ENCODE measurements at regions not wholly inside any gene's neighbourhood (a gene's known extent, or its start where the extent isn't known, plus 50 kb on each side); places are given as distances from the start of the nearest gene placed in this dataset.
A peak's percentile ranks its signal among the peaks of the same experiment; 100 is the strongest.

DNA sequence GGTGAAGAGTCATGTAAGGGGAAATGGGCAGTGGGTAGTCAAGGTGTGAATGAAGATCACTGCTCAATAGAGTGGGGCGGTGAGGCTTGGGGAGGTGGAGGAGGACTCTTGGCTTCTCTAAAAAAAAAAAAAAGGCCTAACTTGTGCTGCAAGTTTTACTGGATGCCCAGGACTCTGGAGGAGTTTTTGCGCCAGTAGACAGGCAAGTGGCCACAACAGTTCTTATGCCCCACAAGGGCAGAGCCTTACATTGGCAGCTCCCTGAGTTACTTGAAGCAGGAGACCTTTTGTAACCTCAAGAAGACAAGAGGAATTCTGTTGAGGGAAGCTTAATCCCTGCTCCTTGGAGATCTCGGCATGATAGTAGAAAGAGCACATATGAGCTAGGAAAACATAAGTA, 54.9 kb upstream of the PPP2R5A start:
- no peak for DNase-seq
- Histone ChIP-seq H3K9me3 (no peaks in the 10 kb centered on the region), H3K27ac (peak overlapping the region in 3 of 4 donors; percentile 85 to 88 (median 88)), H3K4me3 (no peak overlapping the region), H3K4me1 (peaks cover 23 to 49% (median 37%) of the 10 kb centered on the region in 3 donors), H3K36me3 (no peaks in the 10 kb centered on the region), H3K27me3 (no peaks in the 10 kb centered on the region)
- no peak for FAIRE-seq
- WGBS, 2 donors = 99 to 100% methylated on average over 3 of the region's 3 CpGs
- intact Hi-C loops (cut with DNase I) = no loop called here
- no peak for ATAC-seq
- TF ChIP-seq, protein P1, sequence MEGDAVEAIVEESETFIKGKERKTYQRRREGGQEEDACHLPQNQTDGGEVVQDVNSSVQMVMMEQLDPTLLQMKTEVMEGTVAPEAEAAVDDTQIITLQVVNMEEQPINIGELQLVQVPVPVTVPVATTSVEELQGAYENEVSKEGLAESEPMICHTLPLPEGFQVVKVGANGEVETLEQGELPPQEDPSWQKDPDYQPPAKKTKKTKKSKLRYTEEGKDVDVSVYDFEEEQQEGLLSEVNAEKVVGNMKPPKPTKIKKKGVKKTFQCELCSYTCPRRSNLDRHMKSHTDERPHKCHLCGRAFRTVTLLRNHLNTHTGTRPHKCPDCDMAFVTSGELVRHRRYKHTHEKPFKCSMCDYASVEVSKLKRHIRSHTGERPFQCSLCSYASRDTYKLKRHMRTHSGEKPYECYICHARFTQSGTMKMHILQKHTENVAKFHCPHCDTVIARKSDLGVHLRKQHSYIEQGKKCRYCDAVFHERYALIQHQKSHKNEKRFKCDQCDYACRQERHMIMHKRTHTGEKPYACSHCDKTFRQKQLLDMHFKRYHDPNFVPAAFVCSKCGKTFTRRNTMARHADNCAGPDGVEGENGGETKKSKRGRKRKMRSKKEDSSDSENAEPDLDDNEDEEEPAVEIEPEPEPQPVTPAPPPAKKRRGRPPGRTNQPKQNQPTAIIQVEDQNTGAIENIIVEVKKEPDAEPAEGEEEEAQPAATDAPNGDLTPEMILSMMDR (IDR thresholded peaks at IDR 0.05) = no peak

DNA sequence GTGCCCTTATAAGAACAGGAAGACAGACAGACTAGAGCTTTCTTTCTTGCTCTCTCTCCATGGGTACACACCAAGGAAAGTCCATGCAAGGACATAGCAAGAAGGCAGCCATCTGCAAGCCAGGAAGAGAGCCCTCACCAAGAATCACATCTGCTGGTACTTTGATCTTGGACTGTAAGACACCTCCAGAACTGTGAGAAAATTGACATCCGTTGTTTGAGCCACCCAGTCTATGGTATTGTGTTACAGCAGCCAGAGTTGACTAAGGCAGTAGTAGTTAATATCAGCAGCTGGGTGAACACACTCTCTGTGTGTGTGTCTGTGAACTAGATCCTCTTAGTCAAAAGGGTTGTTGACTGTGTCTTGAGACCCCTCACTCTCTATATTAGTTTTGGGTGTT, 53.8 kb upstream of the PPP2R5A start:
- Histone ChIP-seq H3K9me3 (no peaks in the 10 kb centered on the region), H3K27me3 (no peaks in the 10 kb centered on the region), H3K4me3 (no peak overlapping the region), H3K4me1 (peaks cover 23 to 46% (median 27%) of the 10 kb centered on the region in 3 donors), H3K36me3 (no peaks in the 10 kb centered on the region), H3K27ac (no peak overlapping the region)
- DNase-seq = peak in 1 of 6 donors; percentile 27
- TF ChIP-seq, protein P1 (IDR thresholded peaks at IDR 0.05) = no peak
- ATAC-seq = peak in 1 of 4 donors; percentile 24
- no peak for FAIRE-seq
- 28 to 44% methylated on average over 1 of the region's 1 CpG for WGBS, 2 donors
- intact Hi-C loops (cut with DNase I) = no loop called here

DNA sequence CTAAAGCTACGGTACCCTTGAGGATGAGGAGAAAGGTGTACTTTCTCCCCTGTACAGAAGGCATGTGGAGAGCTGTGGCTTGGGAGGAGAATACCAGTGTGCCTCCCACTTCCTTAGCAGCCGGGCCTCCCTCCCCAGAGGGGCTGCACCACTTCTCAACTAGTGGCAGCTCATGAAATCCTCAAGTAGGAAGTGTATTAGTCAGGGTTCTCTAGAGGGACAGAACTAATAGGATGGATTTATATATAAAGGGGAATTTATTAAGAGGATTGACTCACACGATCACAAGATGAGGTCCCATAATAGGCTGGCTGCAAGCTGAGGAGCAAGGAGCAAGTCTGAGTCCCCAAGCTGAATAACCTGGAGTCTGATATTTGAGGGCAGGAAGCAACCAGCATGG, 53.1 kb upstream of the PPP2R5A start:
- Histone ChIP-seq H3K27ac (no peak overlapping the region), H3K36me3 (no peaks in the 10 kb centered on the region)
- no peak for FAIRE-seq

DNA sequence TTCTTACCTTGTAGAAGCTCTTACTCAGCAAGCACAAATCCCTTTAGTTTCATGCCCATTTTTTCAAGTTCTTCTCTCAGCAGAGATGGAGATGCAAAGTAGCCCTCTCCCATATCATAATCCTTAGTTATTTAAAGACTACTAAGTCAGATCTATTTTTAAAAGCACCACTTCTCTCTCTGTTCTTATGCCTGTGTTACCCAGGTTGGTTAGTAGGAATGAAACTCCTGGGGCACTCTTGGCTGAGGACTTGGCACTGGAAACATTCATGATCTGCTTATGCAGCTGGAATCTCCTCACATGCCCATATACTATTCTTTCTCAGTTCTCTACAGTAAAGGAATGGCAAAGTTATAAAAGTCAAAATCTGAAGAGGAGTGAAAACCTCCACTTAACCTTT, 51.9 kb upstream of the PPP2R5A start:
- Histone ChIP-seq H3K9me3 (no peaks in the 10 kb centered on the region), H3K27me3 (no peaks in the 10 kb centered on the region), H3K4me1 (peaks cover 19 to 45% (median 27%) of the 10 kb centered on the region in 3 donors), H3K4me3 (no peak overlapping the region), H3K27ac (no peak overlapping the region), H3K36me3 (no peaks in the 10 kb centered on the region)
- TF ChIP-seq, protein P1 (IDR thresholded peaks at IDR 0.05) = no peak
- no peak for FAIRE-seq
- DNase-seq = no peak
- intact Hi-C loops (cut with DNase I) = no loop called here
- ATAC-seq = no peak

More for the DNA sequence above, 53.1 kb upstream of the PPP2R5A start:
- Histone ChIP-seq H3K9me3 (no peaks in the 10 kb centered on the region), H3K4me3 (no peak overlapping the region), H3K27me3 (no peaks in the 10 kb centered on the region), H3K4me1 (peaks cover 20 to 48% (median 27%) of the 10 kb centered on the region in 3 donors)
- TF ChIP-seq, protein P1 (IDR thresholded peaks at IDR 0.05) = no peak
- 90 to 96% methylated on average over 3 of the region's 3 CpGs for WGBS, 2 donors
- DNase-seq (no peak), ATAC-seq (no peak)
- intact Hi-C loops (cut with DNase I) = no loop called here

DNA sequence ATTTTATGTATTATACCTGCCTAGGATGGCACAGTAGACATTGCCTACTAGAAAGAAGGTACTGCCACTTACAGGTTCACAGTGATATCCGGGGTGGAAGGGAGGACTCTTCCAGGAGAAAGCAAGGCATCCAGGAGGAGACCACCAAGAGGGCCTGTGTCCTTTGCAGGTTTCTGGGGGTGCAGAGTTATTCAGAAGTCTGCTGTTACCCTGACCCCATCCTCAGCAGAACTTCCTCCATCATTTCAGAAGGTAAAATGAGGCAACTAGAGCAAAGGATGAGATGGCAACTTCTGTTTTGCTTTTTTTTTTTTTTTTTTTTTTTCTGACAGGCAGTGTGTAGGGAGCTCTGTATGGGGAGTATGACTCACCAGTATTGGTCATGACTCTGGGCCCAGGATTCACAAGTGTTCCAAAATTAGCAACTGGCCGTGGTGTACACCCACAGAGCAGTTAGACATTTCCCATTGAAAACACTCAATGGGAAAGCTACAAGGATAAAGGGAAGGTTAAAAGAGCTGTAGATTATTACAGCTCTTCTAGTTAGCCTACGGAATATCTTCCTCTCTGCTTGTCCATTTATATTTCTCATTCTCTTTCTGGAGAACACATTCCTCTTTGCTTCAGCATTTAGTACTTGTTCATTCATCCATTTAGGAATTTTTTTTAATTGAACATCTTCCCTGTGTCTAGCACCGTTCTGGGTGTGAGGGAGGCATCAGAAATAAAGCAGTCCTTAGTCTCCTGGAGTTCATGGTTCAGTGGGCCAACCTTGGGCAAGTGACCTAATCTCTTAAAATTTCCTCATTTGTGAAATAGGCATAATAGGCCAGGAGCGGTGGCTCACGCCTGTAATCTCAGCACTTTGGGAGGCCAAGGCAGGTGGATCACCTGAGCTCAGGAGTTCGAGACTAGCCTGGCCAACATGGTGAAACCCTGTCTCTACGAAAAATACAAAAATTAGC, 50.5 kb upstream of the PPP2R5A start:
- TF ChIP-seq, protein P1 (IDR thresholded peaks at IDR 0.05) = no peak
- Histone ChIP-seq H3K36me3 (no peaks in the 10 kb centered on the region), H3K27me3 (no peaks in the 10 kb centered on the region), H3K9me3 (no peaks in the 10 kb centered on the region), H3K4me3 (no peak overlapping the region), H3K4me1 (peaks cover 26 to 40% (median 27%) of the 10 kb centered on the region in 3 donors), H3K27ac (peak overlapping the region in 2 of 4 donors; percentile 39 to 73)
- intact Hi-C loops (cut with DNase I) = no loop called here
- ATAC-seq (peak; percentile 79 to 88 (median 80)), DNase-seq (peak in 3 of 6 donors; percentile 33 to 61 (median 59)), FAIRE-seq (peak; percentile 54)
- WGBS, 2 donors = 80 to 82% methylated on average over 8 of the region's 8 CpGs
